ENCODE measurements at regions not wholly inside any gene's neighbourhood (a gene's known extent, or its start where the extent isn't known, plus 50 kb on each side); places are given as distances from the start of the nearest gene placed in this dataset.

GRCh38 chr5:161783297-161783696 lies 64.6 kb upstream of the GABRA1 start:
- DNase-seq (ENCODE audit: low spot score) (no peak), ATAC-seq (no peak)
- Histone ChIP-seq H3F3A (replicated peaks; ENCODE audit: low read depth) (no peaks in the 10 kb centered on the region), H3K4me2 (no peak overlapping the region), H3K79me2 (replicated peaks; ENCODE audit: insufficient read depth) (no peaks in the 10 kb centered on the region), H3K9me2 (ENCODE audit: insufficient read depth) (no peaks in the 10 kb centered on the region), H3K4me1 (ENCODE audit: insufficient read depth) (no peaks in the 10 kb centered on the region), H3K27ac (ENCODE audit: low read depth) (no peak overlapping the region), H2AFZ (no peak overlapping the region), H3K27me3 (ENCODE audit: insufficient read depth) (no peaks in the 10 kb centered on the region), H4K20me1 (replicated peaks; ENCODE audit: insufficient read depth) (no peaks in the 10 kb centered on the region), H3K4me3 (no peak overlapping the region), H3K36me3 (ENCODE audit: insufficient read depth) (no peaks in the 10 kb centered on the region)
- Mint-ChIP-seq H3K36me3 (ENCODE audit: low read depth) (no peaks in the 10 kb centered on the region), H3K4me1 (peaks cover 13% of the 10 kb centered on the region), H3K27me3 (ENCODE audit: insufficient read depth, low read depth, poor library complexity) (no peaks in the 10 kb centered on the region), H3K9me3 (no peaks in the 10 kb centered on the region; the same call in 2 of the 3 replicates), H3K4me3 (no peak overlapping the region), H3K27ac (no peak overlapping the region)
- TF ChIP-seq ZNF462 (CRISPR knock-in tag; IDR thresholded peaks at IDR 0.05), result no peak
- TF ChIP-seq STAT1 (IDR thresholded peaks at IDR 0.05; ENCODE audit: unreplicated experiment), result no peak
- TF ChIP-seq ETS1 (IDR thresholded peaks at IDR 0.05), result no peak
- no peak for TF ChIP-seq JUNB (IDR thresholded peaks at IDR 0.05; ENCODE audit: unreplicated experiment)
- no peak for TF ChIP-seq CREB1 (CRISPR knock-in tag; IDR thresholded peaks at IDR 0.05; ENCODE audit: low read depth)
- TF ChIP-seq ZNF331 (CRISPR knock-in tag; IDR thresholded peaks at IDR 0.05; ENCODE audit: low read depth), result no peak
- TF ChIP-seq POLR2AphosphoS5 (IDR thresholded peaks at IDR 0.05; ENCODE audit: low read depth), result no peak
- no peak for TF ChIP-seq ZNF114 (CRISPR knock-in tag; IDR thresholded peaks at IDR 0.05)
- no peak for TF ChIP-seq REST (IDR thresholded peaks at IDR 0.05; ENCODE audit: unreplicated experiment)
- no peak for TF ChIP-seq EZH2phosphoT487 (IDR thresholded peaks at IDR 0.05; ENCODE audit: unreplicated experiment)
- no peak for TF ChIP-seq NANOG (IDR thresholded peaks at IDR 0.05; ENCODE audit: borderline replicate concordance)
- no peak for TF ChIP-seq EZH2 (IDR thresholded peaks at IDR 0.05; ENCODE audit: low read depth, unreplicated experiment)
- TF ChIP-seq CTCF (conservative IDR thresholded peaks at IDR 0.05; ENCODE audit: low read depth in 2 of 2), result no peak

Data from GM23338 (cell line).